GM12874 (cell line): ENCODE measurements at regions not wholly inside any gene's neighbourhood (a gene's known extent, or its start where the extent isn't known, plus 50 kb on each side); places are given as distances from the start of the nearest gene placed in this dataset.

Experiments used
- TF ChIP-seq, protein P1 (sequence below): IDR thresholded peaks from 2 replicates; pipeline ENCODE4 v1.5.1; 2011; ENCODE audit warnings: low read depth, mild to moderate bottlenecking, control low read depth, low read length, moderate library complexity; ENCODE audit not compliant: insufficient read depth

DNA sequence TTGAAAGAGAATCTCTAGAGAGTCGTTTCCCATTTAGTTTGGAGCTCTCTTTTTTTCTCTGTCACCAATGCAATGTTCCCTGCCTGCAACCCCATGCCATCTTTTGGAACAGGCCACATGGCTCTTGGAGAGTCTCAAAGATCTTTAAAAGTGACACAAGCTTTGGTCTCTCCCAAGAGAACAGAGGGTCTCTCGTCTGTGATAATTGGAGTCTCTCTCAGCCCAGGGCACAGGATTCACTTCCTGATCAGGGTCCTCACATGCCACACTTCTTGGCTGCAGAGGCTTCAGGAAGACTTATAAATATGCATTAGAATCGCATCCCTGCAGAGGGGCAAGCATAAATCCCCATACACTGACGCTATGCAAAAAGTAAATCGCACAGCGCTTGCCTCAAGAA lies 240.5 kb downstream of the IRS2 start:
- TF ChIP-seq, protein P1, sequence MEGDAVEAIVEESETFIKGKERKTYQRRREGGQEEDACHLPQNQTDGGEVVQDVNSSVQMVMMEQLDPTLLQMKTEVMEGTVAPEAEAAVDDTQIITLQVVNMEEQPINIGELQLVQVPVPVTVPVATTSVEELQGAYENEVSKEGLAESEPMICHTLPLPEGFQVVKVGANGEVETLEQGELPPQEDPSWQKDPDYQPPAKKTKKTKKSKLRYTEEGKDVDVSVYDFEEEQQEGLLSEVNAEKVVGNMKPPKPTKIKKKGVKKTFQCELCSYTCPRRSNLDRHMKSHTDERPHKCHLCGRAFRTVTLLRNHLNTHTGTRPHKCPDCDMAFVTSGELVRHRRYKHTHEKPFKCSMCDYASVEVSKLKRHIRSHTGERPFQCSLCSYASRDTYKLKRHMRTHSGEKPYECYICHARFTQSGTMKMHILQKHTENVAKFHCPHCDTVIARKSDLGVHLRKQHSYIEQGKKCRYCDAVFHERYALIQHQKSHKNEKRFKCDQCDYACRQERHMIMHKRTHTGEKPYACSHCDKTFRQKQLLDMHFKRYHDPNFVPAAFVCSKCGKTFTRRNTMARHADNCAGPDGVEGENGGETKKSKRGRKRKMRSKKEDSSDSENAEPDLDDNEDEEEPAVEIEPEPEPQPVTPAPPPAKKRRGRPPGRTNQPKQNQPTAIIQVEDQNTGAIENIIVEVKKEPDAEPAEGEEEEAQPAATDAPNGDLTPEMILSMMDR, result no peak

DNA sequence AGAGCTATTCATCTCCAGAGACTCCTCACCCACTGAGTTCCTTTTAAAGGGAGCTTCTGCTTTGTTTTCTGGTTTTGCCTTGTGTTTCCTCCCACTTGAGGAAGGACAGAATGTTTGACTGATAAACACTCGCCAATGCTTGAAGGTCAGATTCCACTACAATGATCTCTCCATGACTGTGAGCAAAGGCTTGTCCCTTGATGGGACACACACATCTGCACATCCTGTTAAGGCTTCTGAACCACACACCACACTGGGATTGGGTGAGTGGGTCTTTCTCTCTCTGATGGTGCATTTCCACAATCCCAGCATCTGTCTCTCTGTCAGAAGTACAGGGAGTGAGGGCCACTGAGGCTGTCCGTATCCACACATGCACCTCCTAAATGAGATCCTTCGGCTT lies 245.3 kb downstream of the IRS2 start:
- TF ChIP-seq, protein P1, result no peak

DNA sequence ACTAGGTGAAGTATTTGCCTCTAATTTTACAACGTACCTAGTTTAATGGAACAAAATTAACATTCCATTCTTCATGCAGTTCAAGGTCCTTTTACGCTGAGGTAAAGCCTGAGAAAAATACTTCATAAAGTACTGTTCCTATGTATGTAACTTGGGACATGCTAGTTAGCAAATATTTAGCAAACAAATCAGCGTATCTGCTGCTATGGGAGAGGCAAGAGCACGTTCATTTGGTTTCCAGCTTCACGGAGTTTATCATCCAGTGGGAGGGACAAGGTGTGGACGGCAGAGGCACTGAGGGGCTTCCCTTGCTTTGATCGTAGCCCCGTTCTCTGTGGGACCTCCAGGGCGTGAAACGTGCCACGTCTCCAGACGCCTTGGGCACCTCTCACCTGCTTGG lies 248.8 kb downstream of the IRS2 start:
- TF ChIP-seq, protein P1, result no peak

DNA sequence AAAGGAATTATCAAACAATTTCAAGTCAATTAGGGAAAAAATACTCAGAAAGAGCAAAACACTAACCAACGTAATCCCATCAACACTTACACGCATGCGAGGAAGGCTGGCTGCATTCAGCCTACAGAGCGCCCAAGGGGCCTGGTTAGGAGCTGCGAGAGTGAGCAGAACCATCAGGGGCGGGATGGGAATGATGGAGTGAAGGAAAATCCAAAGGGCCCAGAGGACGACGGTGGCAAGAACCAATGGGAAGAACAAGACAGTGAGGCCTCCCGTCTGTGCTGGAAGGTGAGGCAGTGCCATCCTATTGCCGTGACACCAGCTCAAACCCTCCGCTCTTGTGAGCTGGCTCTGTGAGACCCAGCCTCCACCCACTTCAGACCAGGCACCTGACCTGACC lies 253.0 kb downstream of the IRS2 start:
- TF ChIP-seq, protein P1, result no peak

DNA sequence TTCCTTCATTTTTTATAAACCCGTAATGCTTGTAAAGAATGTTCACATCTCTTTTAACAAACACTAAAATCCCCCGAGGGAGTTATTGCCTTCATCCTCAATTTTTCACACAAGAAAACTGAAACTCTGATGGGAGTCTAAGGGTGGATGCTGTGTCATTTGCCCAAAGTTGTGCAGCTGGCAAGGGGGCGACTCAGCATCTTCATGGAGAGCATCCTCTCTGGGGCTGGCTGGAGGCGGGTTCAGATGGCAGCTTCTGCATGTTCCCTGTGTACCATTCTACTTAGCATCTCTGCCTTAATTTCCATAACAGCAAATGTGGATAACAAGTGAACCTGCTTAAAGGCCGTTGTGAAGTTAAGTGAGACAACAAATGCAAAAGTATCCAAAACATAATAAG lies 256.4 kb downstream of the IRS2 start:
- TF ChIP-seq, protein P1, result no peak

DNA sequence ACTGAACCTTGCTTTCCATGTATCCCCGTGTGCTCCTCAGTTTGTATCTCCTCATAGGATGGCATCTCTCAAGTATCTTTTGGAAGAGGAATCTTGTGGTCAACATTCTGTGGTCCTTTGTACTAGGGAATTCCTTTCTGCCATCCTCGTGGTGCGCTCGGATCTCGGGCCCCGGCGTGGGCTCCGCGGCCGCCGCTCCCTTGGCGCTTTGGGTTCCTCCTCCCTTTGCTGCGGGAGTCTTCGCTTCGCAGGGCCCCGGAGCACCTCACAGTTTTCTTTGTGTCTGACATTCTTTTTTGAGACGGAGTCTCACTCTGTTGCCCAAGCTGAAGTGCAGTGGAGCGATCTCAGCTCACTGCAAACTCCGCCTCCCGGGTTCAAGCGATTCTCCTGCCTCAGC lies 264.7 kb downstream of the IRS2 start:
- TF ChIP-seq, protein P1, result no peak

DNA sequence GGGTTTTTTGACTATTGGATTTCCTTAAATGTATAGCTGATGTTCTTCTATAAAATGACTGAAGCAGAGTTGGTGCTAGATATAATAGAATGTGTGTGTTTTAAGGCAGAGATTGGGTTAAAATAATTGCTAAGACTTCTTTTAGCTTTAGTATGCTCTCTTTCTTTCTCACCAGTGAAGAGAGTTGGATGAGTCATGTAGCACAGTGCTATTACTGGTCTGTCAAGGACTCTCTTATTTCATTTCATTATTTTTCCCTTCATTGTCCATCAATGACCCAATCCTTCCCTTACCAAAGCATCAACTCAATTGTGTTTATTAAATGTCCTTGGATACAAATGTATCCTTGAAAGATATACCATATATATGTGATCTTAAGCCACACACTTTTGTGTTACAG lies 268.9 kb downstream of the IRS2 start:
- TF ChIP-seq, protein P1, result no peak

DNA sequence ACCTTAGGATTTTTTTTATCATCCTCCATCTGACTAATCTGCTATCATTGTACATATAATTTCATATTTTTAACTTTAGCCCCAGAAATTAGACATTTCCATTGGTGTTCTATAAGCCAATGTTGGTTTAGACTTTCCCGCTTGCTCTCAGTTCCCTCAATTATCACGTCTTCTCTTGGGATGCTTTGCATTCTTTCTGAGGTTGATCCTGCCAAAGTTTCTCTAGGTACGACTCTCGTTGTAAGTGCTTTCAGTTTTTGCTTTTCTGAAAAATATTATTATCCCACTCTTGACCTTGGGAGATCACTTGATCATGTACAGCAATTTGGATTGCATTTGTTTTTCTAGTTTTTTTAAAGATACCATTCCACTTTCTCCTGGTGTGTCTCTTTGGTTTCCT lies 270.2 kb downstream of the IRS2 start:
- TF ChIP-seq, protein P1, result no peak
